Cardiac fibroblast (primary cell): ENCODE measurements at regions not wholly inside any gene's neighbourhood (a gene's known extent, or its start where the extent isn't known, plus 50 kb on each side); places are given as distances from the start of the nearest gene placed in this dataset.
A peak's percentile ranks its signal among the peaks of the same experiment; 100 is the strongest.
"Not testable (repeated sequence)": the region's sequence is repeated elsewhere in the genome, so short reads cannot be mapped to it uniquely, and the experiment has no call there.

ENCODE experiments used
- DNase-seq, 2 donors: peaks; one replicate each; pipeline versions ENCODE4 v3.0.0 to v3.0.0-alpha.2; 2010; ENCODE audit warnings: low read depth in 2 of 2
- H3K4me3 ChIP-seq, 2 donors: replicated peaks in 1 of 2; 1 replicate in 1 of 2; 2 replicates in 1 of 2; pipeline ENCODE4 v1.5.1; 2011; ENCODE audit warnings: low read depth in 2 of 2, low read length in 2 of 2, mild to moderate bottlenecking in 2 of 2, moderate library complexity in 1 of 2
- TF ChIP-seq, protein P1 (sequence below): IDR thresholded peaks from one replicate; pipeline ENCODE4 v1.5.1; 2011; ENCODE audit warnings: low read depth, mild to moderate bottlenecking, low read length, inconsistent platforms

DNA sequence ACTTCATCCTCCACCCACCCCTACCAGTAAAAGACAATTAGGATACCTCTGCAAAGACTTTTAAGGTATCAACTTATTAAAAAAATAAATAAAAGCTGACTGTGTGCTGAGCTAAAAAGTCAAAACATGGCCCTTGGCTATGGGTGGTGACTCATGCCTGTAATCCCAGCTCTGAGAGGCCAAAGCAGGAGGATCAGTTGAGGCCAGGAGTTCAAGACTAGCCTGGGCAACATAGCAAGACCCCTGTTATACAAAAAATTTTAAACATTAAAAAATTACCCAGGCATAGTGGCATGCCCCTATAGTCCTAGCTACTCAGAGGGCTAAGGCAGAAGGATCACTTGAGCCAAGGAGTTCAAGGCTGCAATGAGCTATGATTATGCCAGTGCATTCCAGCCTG is 110.8 kb upstream of the FOXN2 start:
- no peak overlapping the region for H3K4me3 ChIP-seq
- TF ChIP-seq, protein P1, sequence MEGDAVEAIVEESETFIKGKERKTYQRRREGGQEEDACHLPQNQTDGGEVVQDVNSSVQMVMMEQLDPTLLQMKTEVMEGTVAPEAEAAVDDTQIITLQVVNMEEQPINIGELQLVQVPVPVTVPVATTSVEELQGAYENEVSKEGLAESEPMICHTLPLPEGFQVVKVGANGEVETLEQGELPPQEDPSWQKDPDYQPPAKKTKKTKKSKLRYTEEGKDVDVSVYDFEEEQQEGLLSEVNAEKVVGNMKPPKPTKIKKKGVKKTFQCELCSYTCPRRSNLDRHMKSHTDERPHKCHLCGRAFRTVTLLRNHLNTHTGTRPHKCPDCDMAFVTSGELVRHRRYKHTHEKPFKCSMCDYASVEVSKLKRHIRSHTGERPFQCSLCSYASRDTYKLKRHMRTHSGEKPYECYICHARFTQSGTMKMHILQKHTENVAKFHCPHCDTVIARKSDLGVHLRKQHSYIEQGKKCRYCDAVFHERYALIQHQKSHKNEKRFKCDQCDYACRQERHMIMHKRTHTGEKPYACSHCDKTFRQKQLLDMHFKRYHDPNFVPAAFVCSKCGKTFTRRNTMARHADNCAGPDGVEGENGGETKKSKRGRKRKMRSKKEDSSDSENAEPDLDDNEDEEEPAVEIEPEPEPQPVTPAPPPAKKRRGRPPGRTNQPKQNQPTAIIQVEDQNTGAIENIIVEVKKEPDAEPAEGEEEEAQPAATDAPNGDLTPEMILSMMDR, result no peak
- no peak for DNase-seq

GRCh38 chr2:48204750-48205136 is 109.7 kb upstream of the FOXN2 start:
- H3K4me3 ChIP-seq, result no peak overlapping the region
- DNase-seq, result no peak
- TF ChIP-seq, protein P1, result no peak

DNA sequence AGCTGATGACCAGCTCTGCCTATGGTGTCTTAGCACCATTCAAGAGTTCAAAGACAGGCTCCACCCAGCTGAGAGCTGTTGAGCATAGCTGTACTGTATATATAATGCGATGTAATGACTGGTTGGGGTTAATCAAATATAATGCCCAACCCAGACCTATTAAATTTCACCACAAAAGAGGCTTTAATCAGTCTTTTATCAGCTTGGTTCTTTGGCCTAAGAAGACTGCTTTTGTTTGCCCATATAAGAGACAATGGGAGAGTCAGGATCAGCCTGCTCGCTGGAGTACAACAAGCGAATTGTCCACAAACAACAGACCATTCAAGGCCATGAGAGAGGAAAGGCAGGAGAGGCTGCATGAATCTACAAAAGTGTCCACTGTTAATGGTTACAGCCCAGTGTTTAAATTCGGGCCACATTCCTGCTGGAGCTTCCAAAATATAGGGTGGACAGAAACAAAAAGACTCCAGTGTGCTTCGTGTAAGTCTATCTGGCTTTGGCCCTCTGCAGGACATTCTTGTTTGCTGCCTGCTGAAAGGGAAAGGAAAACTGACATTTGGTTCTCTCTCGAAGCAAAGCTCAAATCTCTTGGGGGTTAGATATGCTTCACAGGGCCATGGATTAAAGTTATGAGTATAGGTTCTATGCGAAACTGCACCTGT is 109.2 kb upstream of the FOXN2 start:
- peak; percentile 23 to 33 for DNase-seq
- H3K4me3 ChIP-seq, result no peak overlapping the region
- TF ChIP-seq, protein P1, result peak; percentile 30

- DNase-seq, result peak in 1 of 2 donors; percentile 27
Measured at GRCh38 chr2:48206056-48206656, 108.3 kb upstream of the FOXN2 start.

GRCh38 chr2:48207201-48207641 is 107.3 kb upstream of the FOXN2 start:
- no peak for DNase-seq
- TF ChIP-seq, protein P1, result no peak
- no peak overlapping the region for H3K4me3 ChIP-seq

More at GRCh38 chr2:48206056-48206656, 108.3 kb upstream of the FOXN2 start:
- not testable (repeated sequence) for H3K4me3 ChIP-seq

DNA sequence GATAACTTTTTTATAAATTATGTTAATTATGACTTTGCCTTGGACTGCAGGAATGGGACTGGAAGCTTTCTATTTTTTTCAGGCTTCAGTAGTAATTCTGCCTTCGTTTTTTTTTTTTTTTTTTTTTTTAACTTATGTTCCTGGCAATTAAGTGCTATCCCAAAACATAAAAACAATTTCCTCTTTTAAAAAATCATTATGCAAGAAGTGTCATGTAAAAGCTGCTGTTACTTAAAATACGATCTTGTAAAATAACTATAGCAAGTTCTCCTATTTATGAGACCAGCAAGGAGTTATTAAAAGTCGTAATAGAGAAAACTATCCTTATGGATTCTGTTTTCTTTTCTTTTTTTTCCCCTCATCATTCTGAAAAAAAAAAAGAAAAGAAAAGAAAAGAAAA is 106.6 kb upstream of the FOXN2 start:
- H3K4me3 ChIP-seq, result no peak overlapping the region
- no peak for DNase-seq
- TF ChIP-seq, protein P1, result no peak

DNA sequence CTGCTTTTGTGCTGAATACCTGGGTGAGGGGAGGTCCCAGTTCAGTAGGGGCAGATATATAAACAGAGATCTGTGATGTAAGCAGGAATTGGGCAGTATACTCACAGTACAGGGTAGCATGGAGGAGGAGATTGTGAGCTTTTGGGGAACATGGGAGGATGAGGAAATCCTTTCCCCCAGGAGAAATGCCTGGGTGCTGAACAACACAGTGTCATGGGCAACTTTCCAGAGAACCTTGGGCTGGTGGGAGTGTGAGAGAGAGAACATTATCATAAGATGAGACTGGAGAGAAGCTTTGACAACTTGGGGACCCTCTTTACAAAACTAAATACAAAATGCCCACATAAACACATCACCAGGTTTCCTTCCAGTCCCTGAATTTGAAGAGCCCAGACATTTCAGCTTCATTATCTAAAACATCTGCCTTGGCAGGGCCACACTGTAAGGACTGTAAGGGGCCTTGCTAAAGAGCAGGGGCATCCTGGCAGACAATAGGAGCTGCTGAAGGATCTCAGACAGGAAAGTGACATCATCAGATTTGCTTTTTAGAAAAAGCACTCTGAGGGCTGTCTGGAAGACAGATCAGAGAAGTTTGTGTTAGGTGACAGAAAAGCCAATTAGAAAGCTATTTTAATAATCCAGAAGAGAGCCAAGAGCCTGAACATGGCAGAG is 105.1 kb upstream of the FOXN2 start:
- H3K4me3 ChIP-seq, result no peak overlapping the region
- TF ChIP-seq, protein P1, result no peak
- peak; percentile 52 to 81 for DNase-seq
